GM12878 (cell line): ENCODE measurements at regions not wholly inside any gene's neighbourhood (a gene's known extent, or its start where the extent isn't known, plus 50 kb on each side); places are given as distances from the start of the nearest gene placed in this dataset.

Experiments
- CTCF ChIP-seq, 3 experiments: IDR thresholded peaks in 2 of 3; conservative IDR thresholded peaks in 1 of 3; 2 replicates each; pipeline ENCODE4 v1.5.1; 2011; ENCODE audit warnings: low read depth in 3 of 3, low read length in 3 of 3, mild to moderate bottlenecking in 3 of 3, control low read depth in 2 of 3, moderate library complexity in 2 of 3, inconsistent platforms in 1 of 3, mixed read lengths in 1 of 3; ENCODE audit not compliant: control insufficient read depth in 2 of 3, insufficient read depth in 1 of 3; ENCODE audit errors: extremely low read depth in 1 of 3
- EGR1 ChIP-seq, 2 experiments: IDR thresholded peaks; 1 replicate in 1 of 2; 2 replicates in 1 of 2; pipeline ENCODE4 v1.6.1; 2011 to 2012; ENCODE audit warnings: low read depth in 2 of 2, low read length in 2 of 2, borderline replicate concordance in 1 of 2, mild to moderate bottlenecking in 1 of 2, moderate library complexity in 1 of 2
- TAF1 ChIP-seq: IDR thresholded peaks from 2 replicates; pipeline ENCODE4 v1.6.1; 2011; ENCODE audit warnings: mild to moderate bottlenecking, low read depth, low read length, borderline replicate concordance

- TF ChIP-seq CTCF (IDR thresholded peaks at IDR 0.05 in 2 of 3, conservative IDR thresholded peaks at IDR 0.05 in 1 of 3; ENCODE audit: control insufficient read depth in 2 of 3, extremely low read depth in 1 of 3, insufficient read depth in 1 of 3, low read depth in 3 of 3, low read length in 3 of 3) (no peak), EGR1 (IDR thresholded peaks at IDR 0.05; ENCODE audit: borderline replicate concordance in 1 of 2, low read depth in 2 of 2, low read length in 2 of 2) (no peak), TAF1 (no peak)
These were observed 325.9 kb upstream of the EPHA7 start for GRCh38 chr6:93745306-93745705.
